Pancreas (tissue), 10 donors: ENCODE measurements at regions not wholly inside any gene's neighbourhood (a gene's known extent, or its start where the extent isn't known, plus 50 kb on each side); places are given as distances from the start of the nearest gene placed in this dataset.

Experiments used
- ATAC-seq, 4 donors: fragments of 200-7000 bp; cut with Tn5 transposase; one replicate each; pipeline versions ENCODE4 v1.8.0 to v1.9.1; 2020; ENCODE audit warnings: mild to moderate bottlenecking in 4 of 4, moderate library complexity in 4 of 4
- DNase-seq, 6 donors: peaks; one replicate each; pipeline ENCODE4 v3.0.0-alpha.2; 2020
- FAIRE-seq: peaks from 2 replicates; lab custom pipeline; 2012; peaks lifted over from hg19 to GRCh38; lab: Jason Lieb, UNC
- H3K27ac ChIP-seq, 4 donors: fragments of 200-600 bp; sonication (generic); 1 replicate in 3 of 4; 2 replicates in 1 of 4; pipeline versions ENCODE4 v1.5.0 to v1.8.0; 2020
- H3K27me3 ChIP-seq, 4 donors: fragments of 200-600 bp; one replicate each; pipeline ENCODE4 v1.8.0; 2021
- H3K36me3 ChIP-seq, 3 donors: fragments of 200-600 bp; sonication (generic) in 1 of 3; one replicate each; pipeline versions ENCODE4 v1.5.0 to v1.8.0; 2020 to 2021
- H3K4me1 ChIP-seq, 3 donors: fragments of 200-600 bp; one replicate each; pipeline ENCODE4 v1.8.0; 2021
- H3K4me3 ChIP-seq, 4 donors: fragments of 200-600 bp; sonication (generic) in 2 of 4; one replicate each; pipeline versions ENCODE4 v1.5.0 to v1.8.0; 2020 to 2021
- H3K9me3 ChIP-seq, 4 donors: fragments of 200-600 bp; one replicate each; pipeline ENCODE4 v1.8.0; 2021
- CTCF ChIP-seq, 4 donors: fragments of 200-600 bp; sonication (generic) in 3 of 4; IDR thresholded peaks; one replicate each; pipeline versions ENCODE4 v1.5.0 to v1.8.0; 2021; ENCODE audit warnings: antibody characterized with exemption in 4 of 4
- WGBS, 2 donors: extraction: QIAGEN DNeasy Blood & Tissue Kit; methylation state at CpG; one replicate each; pipeline ENCODE4 v1.1.7; 2013; 5-methylcytosine and 5-hydroxymethylcytosine counted together
- intact Hi-C, 3 donors: fragments of 100-400 bp; cut with DNase I; formaldehyde crosslinking; loops; one replicate each; pipeline versions ENCODE4 v1.11.1 to v1.14.2; 2022
- donor health status: healthy with polysubstance abuse.
- donor health status: DM: no; HTN: no; CAD: no; lungs with moderate emphysema.
- donor health status: DM: no; HTN: no; CAD: no.
- donor health status: control.
- donor health status: control.
- donor health status: Bipolar disorder and iron deficiency.
- donor health status: DM: yes; HTN: yes; CAD: no.
- donor health status: DM: no; HTN: no; CAD: no.
- donor health status: DM: no; HTN: no; CAD: no.
- donor health status: DM: yes; HTN: yes; CAD: no.

GRCh38 chr21:27149034-27149433 is 182.1 kb upstream of the ADAMTS5 start:
- no peak for ATAC-seq
- TF ChIP-seq CTCF (IDR thresholded peaks at IDR 0.05) = no peak
- intact Hi-C loops = no loop called here
- Histone ChIP-seq H3K27ac (no peak overlapping the region), H3K27me3 (no peaks in the 10 kb centered on the region), H3K9me3 (no peaks in the 10 kb centered on the region), H3K36me3 (no peaks in the 10 kb centered on the region), H3K4me3 (no peak overlapping the region), H3K4me1 (peaks cover 0 to 9% (median 0%) of the 10 kb centered on the region in 3 donors)
- no peak for DNase-seq
- 59 to 70% methylated on average over 2 of the region's 2 CpGs for WGBS, 2 donors
- no peak for FAIRE-seq

GRCh38 chr21:27146268-27146667 is 179.4 kb upstream of the ADAMTS5 start:
- H3K27me3 ChIP-seq = no peaks in the 10 kb centered on the region
- no peak for ATAC-seq
- TF ChIP-seq CTCF (IDR thresholded peaks at IDR 0.05) = no peak
- H3K9me3 ChIP-seq = no peaks in the 10 kb centered on the region
- H3K4me1 ChIP-seq = peaks cover 0 to 9% (median 0%) of the 10 kb centered on the region in 3 donors
- no peak for DNase-seq
- no peak for FAIRE-seq
- H3K36me3 ChIP-seq = no peaks in the 10 kb centered on the region
- WGBS, 2 donors = 62 to 67% methylated on average over 1 of the region's 1 CpG
- no peak overlapping the region for H3K4me3 ChIP-seq
- no peak overlapping the region for H3K27ac ChIP-seq
- intact Hi-C loops = no loop called here

GRCh38 chr21:27145134-27145798 is 178.4 kb upstream of the ADAMTS5 start:
- FAIRE-seq = no peak
- 27 to 34% methylated on average over 6 of the region's 6 CpGs for WGBS, 2 donors
- no peak for TF ChIP-seq CTCF (IDR thresholded peaks at IDR 0.05)
- intact Hi-C loops = no loop called here
- Histone ChIP-seq H3K9me3 (no peaks in the 10 kb centered on the region), H3K4me3 (no peak overlapping the region), H3K27me3 (no peaks in the 10 kb centered on the region), H3K36me3 (no peaks in the 10 kb centered on the region), H3K27ac (no peak overlapping the region), H3K4me1 (peaks cover 0 to 9% (median 0%) of the 10 kb centered on the region in 3 donors)
- no peak for DNase-seq
- ATAC-seq = peak in 2 of 4 donors; percentile 66 to 92

- Histone ChIP-seq H3K27me3 (no peaks in the 10 kb centered on the region), H3K36me3 (no peaks in the 10 kb centered on the region), H3K4me1 (peaks cover 0 to 9% (median 0%) of the 10 kb centered on the region in 3 donors), H3K9me3 (no peaks in the 10 kb centered on the region), H3K27ac (no peak overlapping the region), H3K4me3 (no peak overlapping the region)
- DNase-seq (peak in 1 of 6 donors; percentile 44), ATAC-seq (no peak), FAIRE-seq (no peak)
- 93 to 96% methylated on average over 31 of the region's 31 CpGs for WGBS, 2 donors
- intact Hi-C loops = no loop called here
- no peak for TF ChIP-seq CTCF (IDR thresholded peaks at IDR 0.05)
Observed at GRCh38 chr21:27143476-27143875, 176.6 kb upstream of the ADAMTS5 start.

- intact Hi-C loops = no loop called here
- Histone ChIP-seq H3K4me1 (no peaks in the 10 kb centered on the region), H3K27me3 (no peaks in the 10 kb centered on the region), H3K36me3 (no peaks in the 10 kb centered on the region), H3K9me3 (no peaks in the 10 kb centered on the region), H3K27ac (no peak overlapping the region), H3K4me3 (no peak overlapping the region)
- FAIRE-seq (no peak), ATAC-seq (no peak), DNase-seq (no peak)
- no peak for TF ChIP-seq CTCF (IDR thresholded peaks at IDR 0.05)
Observed at GRCh38 chr21:27139526-27139925, 172.6 kb upstream of the ADAMTS5 start.
